Neural cell (in vitro differentiated cells): ENCODE measurements at regions not wholly inside any gene's neighbourhood (a gene's known extent, or its start where the extent isn't known, plus 50 kb on each side); places are given as distances from the start of the nearest gene placed in this dataset.

Source experiments
- H2AFZ ChIP-seq: fragments of 200-600, 300-800 bp; sonication (generic), shearing (Covaris generic); 2 replicates; pipeline ENCODE4 v1.6.0; 2014; ENCODE audit warnings: low read depth, mild to moderate bottlenecking, antibody characterized with exemption, low read length, moderate library complexity
- H3F3A ChIP-seq: fragments of 200-600 bp; shearing (Covaris generic); 2 replicates; pipeline ENCODE4 v1.6.1; 2016; ENCODE audit warnings: mild to moderate bottlenecking, moderate library complexity, mixed read lengths, antibody characterized with exemption, low read length; ENCODE audit not compliant: insufficient read depth, poor library complexity, severe bottlenecking
- H3K27ac ChIP-seq: fragments of 200-600, 300-800 bp; sonication (generic), shearing (Covaris generic); 2 replicates; pipeline ENCODE4 v1.5.1; 2014; ENCODE audit warnings: mild to moderate bottlenecking, low read length, moderate library complexity
- H3K27me3 ChIP-seq: fragments of 300-800, 200-600 bp; sonication (generic), shearing (Covaris generic); 2 replicates; pipeline ENCODE4 v1.6.0; 2014; ENCODE audit warnings: mild to moderate bottlenecking, low read depth, low read length, moderate library complexity; ENCODE audit not compliant: insufficient read depth
- H3K36me3 ChIP-seq: fragments of 300-800, 200-600 bp; sonication (generic), shearing (Covaris generic); 2 replicates; pipeline ENCODE4 v1.5.1; 2014; ENCODE audit warnings: mild to moderate bottlenecking, antibody characterized with exemption, low read length, moderate library complexity; ENCODE audit not compliant: insufficient read depth
- H3K4me2 ChIP-seq: fragments of 300-800, 200-600 bp; sonication (generic), shearing (Covaris generic); 2 replicates; pipeline ENCODE4 v1.6.0; 2014; ENCODE audit warnings: mild to moderate bottlenecking, low read length
- H3K4me3 ChIP-seq: fragments of 300-800, 200-600 bp; sonication (generic), shearing (Covaris generic); 2 replicates; pipeline ENCODE4 v1.5.1; 2014; ENCODE audit warnings: mild to moderate bottlenecking, low read length, moderate library complexity
- H3K79me2 ChIP-seq: fragments of 200-600 bp; shearing (Covaris generic); replicated peaks from 2 replicates; pipeline ENCODE4 v1.6.0; 2014; ENCODE audit warnings: mild to moderate bottlenecking, low read length, moderate library complexity; ENCODE audit not compliant: insufficient read depth
- H3K9ac ChIP-seq: fragments of 300-800, 200-600 bp; sonication (generic), shearing (Covaris generic); 2 replicates; pipeline ENCODE4 v1.6.1; 2016; ENCODE audit warnings: mild to moderate bottlenecking, low read length, mixed read lengths
- H3K9me2 ChIP-seq: fragments of 200-600 bp; shearing (Covaris generic); 2 replicates; pipeline ENCODE4 v1.6.1; 2016; ENCODE audit warnings: mild to moderate bottlenecking, low read length, mixed read lengths; ENCODE audit not compliant: insufficient read depth
- H3K9me3 ChIP-seq: fragments of 200-600, 300-800 bp; sonication (generic), shearing (Covaris generic); 2 replicates; pipeline ENCODE4 v1.6.1; 2016; ENCODE audit warnings: mild to moderate bottlenecking, mixed run types, low read length, moderate library complexity, mixed read lengths
- H4K20me1 ChIP-seq: fragments of 200-600 bp; shearing (Covaris generic); 2 replicates; pipeline ENCODE4 v1.6.1; 2016; ENCODE audit warnings: mild to moderate bottlenecking, mixed run types; ENCODE audit not compliant: insufficient read depth
- EP300 ChIP-seq: fragments of 450-650 bp; conservative IDR thresholded peaks from 2 replicates; pipeline ENCODE4 v1.6.1; 2014; ENCODE audit warnings: antibody characterized with exemption, mild to moderate bottlenecking, moderate library complexity; ENCODE audit not compliant: poor library complexity, severe bottlenecking
- EZH2 ChIP-seq: fragments of 200-600, 300-800 bp; shearing (Covaris generic), sonication (generic); IDR thresholded peaks from 2 replicates; pipeline ENCODE4 v1.6.1; 2014; ENCODE audit warnings: antibody characterized with exemption, low read length, borderline replicate concordance, mild to moderate bottlenecking; ENCODE audit not compliant: insufficient read depth, poor library complexity, severe bottlenecking
- MXI1 ChIP-seq: fragments of 450-650 bp; conservative IDR thresholded peaks from 2 replicates; pipeline ENCODE4 v1.6.1; 2014; ENCODE audit warnings: antibody characterized with exemption, mild to moderate bottlenecking; ENCODE audit not compliant: poor library complexity, severe bottlenecking
- POLR2AphosphoS5 ChIP-seq: IDR thresholded peaks from 2 replicates; pipeline ENCODE4 v1.6.1; 2012
- RAD21 ChIP-seq: fragments of 450-650 bp; conservative IDR thresholded peaks from 2 replicates; pipeline ENCODE4 v1.6.1; 2014; ENCODE audit warnings: antibody characterized with exemption, mild to moderate bottlenecking, moderate library complexity
- SMC3 ChIP-seq: fragments of 450-650 bp; conservative IDR thresholded peaks from 2 replicates; pipeline ENCODE4 v1.6.1; 2014; ENCODE audit warnings: antibody characterized with exemption, mild to moderate bottlenecking, moderate library complexity; ENCODE audit not compliant: poor library complexity
- TAF1 ChIP-seq: IDR thresholded peaks from 2 replicates; pipeline ENCODE4 v1.6.1; 2012; ENCODE audit warnings: low read depth
- TF ChIP-seq, protein P1 (sequence below): IDR thresholded peaks from 2 replicates; pipeline ENCODE4 v1.6.1; 2012; ENCODE audit warnings: borderline replicate concordance
- TF ChIP-seq, protein P2 (sequence below): fragments of 450-650 bp; IDR thresholded peaks from 2 replicates; pipeline ENCODE4 v1.5.1; 2014; ENCODE audit warnings: antibody characterized with exemption, mild to moderate bottlenecking, moderate library complexity; ENCODE audit not compliant: poor library complexity, severe bottlenecking

DNA sequence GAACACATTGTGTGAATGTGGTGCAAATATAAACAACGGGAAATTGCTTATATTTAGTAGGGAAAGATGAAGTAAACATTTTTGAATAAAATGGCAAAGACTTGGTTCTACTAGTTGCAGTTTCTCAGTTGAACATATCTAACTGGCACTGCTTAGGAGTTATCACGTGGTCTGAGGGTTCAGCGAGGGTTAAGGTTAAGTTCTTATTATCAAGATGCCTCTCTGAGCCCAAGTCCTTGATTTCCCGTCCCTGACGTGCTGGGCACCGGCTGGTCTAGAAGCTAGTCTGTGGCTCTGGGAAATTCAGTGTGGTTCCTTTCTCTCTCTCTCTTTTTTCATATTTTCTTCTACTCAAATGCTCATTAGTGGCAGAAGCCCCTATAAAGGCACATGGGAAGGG, 81.6 kb upstream of the PITX1 start:
- no peaks in the 10 kb centered on the region for H3K9me2 ChIP-seq
- TF ChIP-seq MXI1: no peak
- TF ChIP-seq POLR2AphosphoS5: no peak
- TF ChIP-seq, protein P1, sequence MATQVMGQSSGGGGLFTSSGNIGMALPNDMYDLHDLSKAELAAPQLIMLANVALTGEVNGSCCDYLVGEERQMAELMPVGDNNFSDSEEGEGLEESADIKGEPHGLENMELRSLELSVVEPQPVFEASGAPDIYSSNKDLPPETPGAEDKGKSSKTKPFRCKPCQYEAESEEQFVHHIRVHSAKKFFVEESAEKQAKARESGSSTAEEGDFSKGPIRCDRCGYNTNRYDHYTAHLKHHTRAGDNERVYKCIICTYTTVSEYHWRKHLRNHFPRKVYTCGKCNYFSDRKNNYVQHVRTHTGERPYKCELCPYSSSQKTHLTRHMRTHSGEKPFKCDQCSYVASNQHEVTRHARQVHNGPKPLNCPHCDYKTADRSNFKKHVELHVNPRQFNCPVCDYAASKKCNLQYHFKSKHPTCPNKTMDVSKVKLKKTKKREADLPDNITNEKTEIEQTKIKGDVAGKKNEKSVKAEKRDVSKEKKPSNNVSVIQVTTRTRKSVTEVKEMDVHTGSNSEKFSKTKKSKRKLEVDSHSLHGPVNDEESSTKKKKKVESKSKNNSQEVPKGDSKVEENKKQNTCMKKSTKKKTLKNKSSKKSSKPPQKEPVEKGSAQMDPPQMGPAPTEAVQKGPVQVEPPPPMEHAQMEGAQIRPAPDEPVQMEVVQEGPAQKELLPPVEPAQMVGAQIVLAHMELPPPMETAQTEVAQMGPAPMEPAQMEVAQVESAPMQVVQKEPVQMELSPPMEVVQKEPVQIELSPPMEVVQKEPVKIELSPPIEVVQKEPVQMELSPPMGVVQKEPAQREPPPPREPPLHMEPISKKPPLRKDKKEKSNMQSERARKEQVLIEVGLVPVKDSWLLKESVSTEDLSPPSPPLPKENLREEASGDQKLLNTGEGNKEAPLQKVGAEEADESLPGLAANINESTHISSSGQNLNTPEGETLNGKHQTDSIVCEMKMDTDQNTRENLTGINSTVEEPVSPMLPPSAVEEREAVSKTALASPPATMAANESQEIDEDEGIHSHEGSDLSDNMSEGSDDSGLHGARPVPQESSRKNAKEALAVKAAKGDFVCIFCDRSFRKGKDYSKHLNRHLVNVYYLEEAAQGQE: no peak
- no peak for TF ChIP-seq RAD21
- no peak for TF ChIP-seq EZH2
- TF ChIP-seq, protein P2, sequence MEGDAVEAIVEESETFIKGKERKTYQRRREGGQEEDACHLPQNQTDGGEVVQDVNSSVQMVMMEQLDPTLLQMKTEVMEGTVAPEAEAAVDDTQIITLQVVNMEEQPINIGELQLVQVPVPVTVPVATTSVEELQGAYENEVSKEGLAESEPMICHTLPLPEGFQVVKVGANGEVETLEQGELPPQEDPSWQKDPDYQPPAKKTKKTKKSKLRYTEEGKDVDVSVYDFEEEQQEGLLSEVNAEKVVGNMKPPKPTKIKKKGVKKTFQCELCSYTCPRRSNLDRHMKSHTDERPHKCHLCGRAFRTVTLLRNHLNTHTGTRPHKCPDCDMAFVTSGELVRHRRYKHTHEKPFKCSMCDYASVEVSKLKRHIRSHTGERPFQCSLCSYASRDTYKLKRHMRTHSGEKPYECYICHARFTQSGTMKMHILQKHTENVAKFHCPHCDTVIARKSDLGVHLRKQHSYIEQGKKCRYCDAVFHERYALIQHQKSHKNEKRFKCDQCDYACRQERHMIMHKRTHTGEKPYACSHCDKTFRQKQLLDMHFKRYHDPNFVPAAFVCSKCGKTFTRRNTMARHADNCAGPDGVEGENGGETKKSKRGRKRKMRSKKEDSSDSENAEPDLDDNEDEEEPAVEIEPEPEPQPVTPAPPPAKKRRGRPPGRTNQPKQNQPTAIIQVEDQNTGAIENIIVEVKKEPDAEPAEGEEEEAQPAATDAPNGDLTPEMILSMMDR: no peak
- no peak for TF ChIP-seq TAF1
- no peak for TF ChIP-seq SMC3
- TF ChIP-seq EP300: no peak
- H2AFZ ChIP-seq: no peak overlapping the region
- no peaks in the 10 kb centered on the region for H3K36me3 ChIP-seq
- no peaks in the 10 kb centered on the region for H3K79me2 ChIP-seq
- H3K27me3 ChIP-seq: no peaks in the 10 kb centered on the region
- no peak overlapping the region for H3K27ac ChIP-seq
- H3K9ac ChIP-seq: no peak overlapping the region
- H3K9me3 ChIP-seq: no peaks in the 10 kb centered on the region
- H3K4me2 ChIP-seq: no peak overlapping the region
- no peaks in the 10 kb centered on the region for H4K20me1 ChIP-seq
- H3K4me3 ChIP-seq: no peak overlapping the region
- H3F3A ChIP-seq: no peaks in the 10 kb centered on the region

DNA sequence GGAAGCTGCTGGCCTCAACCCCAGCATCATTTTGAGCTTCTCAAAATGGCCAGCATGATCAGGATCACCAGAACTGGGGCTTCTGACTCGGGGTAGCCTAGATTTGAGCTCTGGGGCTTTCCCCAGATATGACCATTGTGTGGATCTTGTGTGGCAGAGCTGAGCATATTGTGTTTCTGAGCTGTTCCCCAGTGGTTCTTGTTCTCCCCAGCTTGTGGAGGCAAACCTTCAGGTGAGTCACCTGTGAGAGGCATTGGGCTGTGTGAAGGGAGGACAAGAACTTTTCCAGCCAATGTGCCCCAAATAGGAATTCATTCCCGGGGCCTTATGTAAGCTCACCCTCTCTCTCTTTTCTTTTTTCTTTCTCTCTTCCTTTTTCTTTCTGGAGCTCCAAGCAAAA, 80.7 kb upstream of the PITX1 start:
- no peaks in the 10 kb centered on the region for H3K9me2 ChIP-seq
- no peak overlapping the region for H3K4me2 ChIP-seq
- no peak for TF ChIP-seq RAD21
- TF ChIP-seq EP300: no peak
- TF ChIP-seq SMC3: no peak
- no peak for TF ChIP-seq MXI1
- TF ChIP-seq, protein P1: no peak
- no peak for TF ChIP-seq POLR2AphosphoS5
- no peaks in the 10 kb centered on the region for H3K9me3 ChIP-seq
- H2AFZ ChIP-seq: no peak overlapping the region
- no peak overlapping the region for H3K9ac ChIP-seq
- H3K27me3 ChIP-seq: no peaks in the 10 kb centered on the region
- no peak overlapping the region for H3K4me3 ChIP-seq
- H4K20me1 ChIP-seq: no peaks in the 10 kb centered on the region
- no peaks in the 10 kb centered on the region for H3K79me2 ChIP-seq
- no peaks in the 10 kb centered on the region for H3K36me3 ChIP-seq
- H3F3A ChIP-seq: no peaks in the 10 kb centered on the region
- no peak overlapping the region for H3K27ac ChIP-seq
